IMR-90 (cell line): ENCODE measurements at regions not wholly inside any gene's neighbourhood (a gene's known extent, or its start where the extent isn't known, plus 50 kb on each side); places are given as distances from the start of the nearest gene placed in this dataset.

Source experiments
- ATAC-seq: fragments of 200-7000 bp; cut with Tn5 transposase; 2 replicates; pipeline ENCODE4 v1.9.1; 2020; ENCODE audit warnings: low read depth, mild to moderate bottlenecking, moderate library complexity
- BruUV-seq: library from RNA; stranded (reverse); fragments of 400-500 nt; replicated peaks from 2 replicates; lab custom pipeline; 2021; lab: Mats Ljungman, UMichigan
- CTCF ChIA-PET: fragments of 300-600 bp; formaldehyde crosslinking; extraction: SDS; loops from one replicate; lab custom pipeline; 2021; ENCODE audit warnings: antibody characterized with exemption; lab: Yijun Ruan, JAX
- POLR2A ChIA-PET: fragments of 300-600 bp; sonication (Branson Sonifier 250); formaldehyde crosslinking; loops from one replicate; lab custom pipeline; 2022; ENCODE audit warnings: antibody characterized with exemption; ENCODE audit not compliant: unreplicated experiment; lab: Charles Lee
- DNase-seq: peaks from one replicate; pipeline ENCODE4 v3.0.0; 2013
- H2AFZ ChIP-seq: replicated peaks from 2 replicates; pipeline ENCODE3; 2013; ENCODE audit warnings: low read length, mild to moderate bottlenecking; ENCODE audit not compliant: poor library complexity
- H2AK5ac ChIP-seq: 2 replicates; pipeline ENCODE4 v1.6.1; 2013; ENCODE audit warnings: low read depth, low read length, inconsistent platforms
- H2AK9ac ChIP-seq: replicated peaks from 2 replicates; pipeline ENCODE3; 2013; ENCODE audit warnings: mild to moderate bottlenecking, low read depth, low read length, moderate library complexity; ENCODE audit not compliant: poor library complexity
- H2BK120ac ChIP-seq: 2 replicates; pipeline ENCODE4 v1.6.1; 2013; ENCODE audit warnings: low read depth, low read length, inconsistent platforms
- H2BK15ac ChIP-seq: 3 replicates; pipeline ENCODE4 v1.6.1; 2013; ENCODE audit warnings: low read depth, low read length, inconsistent platforms
- H2BK20ac ChIP-seq: 2 replicates; pipeline ENCODE4 v1.6.1; 2013; ENCODE audit warnings: low read depth, mild to moderate bottlenecking, inconsistent platforms, low read length, moderate library complexity
- H2BK5ac ChIP-seq: 2 replicates; pipeline ENCODE4 v1.6.1; 2013; ENCODE audit warnings: mild to moderate bottlenecking, low read depth, low read length, inconsistent platforms; ENCODE audit not compliant: poor library complexity, severe bottlenecking
- H3K14ac ChIP-seq: replicated peaks from 2 replicates; pipeline ENCODE4 v1.6.1; 2013; ENCODE audit warnings: low read depth, low read length, inconsistent platforms
- H3K18ac ChIP-seq: 2 replicates; pipeline ENCODE4 v1.6.1; 2013; ENCODE audit warnings: low read depth, low read length, control low read depth
- H3K23ac ChIP-seq: 2 replicates; pipeline ENCODE4 v1.6.1; 2013; ENCODE audit warnings: low read depth, low read length, inconsistent platforms
- H3K27ac ChIP-seq: 2 replicates; pipeline ENCODE4 v1.5.1; 2013; ENCODE audit warnings: mild to moderate bottlenecking, control low read depth, low read length; ENCODE audit not compliant: insufficient read depth
- H3K27me3 ChIP-seq: 2 replicates; pipeline ENCODE4 v1.6.1; 2013; ENCODE audit warnings: low read length; ENCODE audit not compliant: control insufficient read depth, insufficient read depth
- H3K36me3 ChIP-seq: 2 replicates; pipeline ENCODE4 v1.6.1; 2013; ENCODE audit warnings: low read length, mixed read lengths; ENCODE audit not compliant: control insufficient read depth, insufficient read depth
- H3K4ac ChIP-seq: 2 replicates; pipeline ENCODE4 v1.6.1; 2013; ENCODE audit warnings: low read depth, low read length, inconsistent platforms
- H3K4me1 ChIP-seq: 2 replicates; pipeline ENCODE4 v1.6.1; 2013; ENCODE audit warnings: low read length, mixed read lengths; ENCODE audit not compliant: control insufficient read depth, insufficient read depth
- H3K4me2 ChIP-seq: 2 replicates; pipeline ENCODE4 v1.6.1; 2013; ENCODE audit warnings: low read depth, mild to moderate bottlenecking, control low read depth, low read length, moderate library complexity
- H3K4me3 ChIP-seq: 2 replicates; pipeline ENCODE4 v1.5.1; 2013; ENCODE audit warnings: low read depth, mild to moderate bottlenecking, control low read depth, low read length, moderate library complexity; ENCODE audit not compliant: insufficient read depth
- H3K56ac ChIP-seq: 2 replicates; pipeline ENCODE4 v1.6.1; 2013; ENCODE audit warnings: low read length, inconsistent platforms; ENCODE audit not compliant: insufficient read depth; ENCODE audit errors: extremely low read depth
- H3K79me1 ChIP-seq, 2 experiments: 2 replicates each; pipeline ENCODE4 v1.6.1; 2013; ENCODE audit warnings: low read length in 2 of 2, inconsistent platforms in 1 of 2, low read depth in 1 of 2
- H3K9ac ChIP-seq: 2 replicates; pipeline ENCODE4 v1.6.1; 2013; ENCODE audit warnings: low read depth, low read length, control low read depth
- H3K9me1 ChIP-seq: 2 replicates; pipeline ENCODE4 v1.6.1; 2013; ENCODE audit warnings: low read length, inconsistent platforms; ENCODE audit not compliant: insufficient read depth
- H3K9me3 ChIP-seq: 2 replicates; pipeline ENCODE4 v1.6.1; 2013; ENCODE audit warnings: low read length; ENCODE audit not compliant: control insufficient read depth, insufficient read depth
- H4K20me1 ChIP-seq: 2 replicates; pipeline ENCODE4 v1.6.1; 2013; ENCODE audit warnings: low read length, inconsistent platforms; ENCODE audit not compliant: insufficient read depth
- H4K5ac ChIP-seq: 2 replicates; pipeline ENCODE4 v1.6.1; 2013; ENCODE audit warnings: mild to moderate bottlenecking, low read depth, low read length, control low read depth
- H4K8ac ChIP-seq, 2 experiments: 2 replicates each; pipeline ENCODE4 v1.6.1; 2013; ENCODE audit warnings: low read depth in 2 of 2, low read length in 2 of 2, control low read depth in 1 of 2, inconsistent platforms in 1 of 2
- H4K91ac ChIP-seq: 2 replicates; pipeline ENCODE4 v1.6.1; 2013; ENCODE audit warnings: low read depth, low read length, inconsistent platforms; ENCODE audit not compliant: insufficient read depth
- BHLHE40 ChIP-seq: fragments of 150-350 bp; IDR thresholded peaks from 2 replicates; pipeline ENCODE4 v1.6.1; 2016; ENCODE audit warnings: mild to moderate bottlenecking, low read depth, low read length
- CHD1 ChIP-seq: IDR thresholded peaks from 2 replicates; pipeline ENCODE4 v1.6.1; 2012; ENCODE audit warnings: low read depth, low read length, improper control_type of control experiment
- FOS ChIP-seq: fragments of 150-350 bp; IDR thresholded peaks from 2 replicates; pipeline ENCODE4 v1.6.1; 2016; ENCODE audit warnings: low read depth, low read length
- MAFK ChIP-seq: IDR thresholded peaks from 2 replicates; pipeline ENCODE4 v1.6.1; 2012; ENCODE audit warnings: low read depth, low read length, improper control_type of control experiment
- MAZ ChIP-seq: IDR thresholded peaks from 2 replicates; pipeline ENCODE4 v1.6.1; 2012; ENCODE audit warnings: low read depth, mild to moderate bottlenecking, low read length, improper control_type of control experiment, moderate library complexity, borderline replicate concordance
- MXI1 ChIP-seq: IDR thresholded peaks from 2 replicates; pipeline ENCODE4 v1.6.1; 2012; ENCODE audit warnings: low read depth, mild to moderate bottlenecking, low read length, moderate library complexity, borderline replicate concordance
- NFE2L2 ChIP-seq: fragments of 150-350 bp; IDR thresholded peaks from 2 replicates; pipeline ENCODE4 v1.6.1; 2016; ENCODE audit warnings: low read depth, mild to moderate bottlenecking, low read length
- RAD21 ChIP-seq: IDR thresholded peaks from 2 replicates; pipeline ENCODE4 v1.6.1; 2012; ENCODE audit warnings: low read length, improper control_type of control experiment
- SMC3 ChIP-seq: fragments of 150-350 bp; IDR thresholded peaks from 2 replicates; pipeline ENCODE4 v1.6.1; 2016; ENCODE audit warnings: low read depth, mild to moderate bottlenecking, antibody characterized with exemption, low read length, moderate library complexity
- WGBS, 2 experiments: methylation state at CpG; one replicate each; pipeline versions ENCODE4 v1.1.5 to v1.1.7; 2013; ENCODE audit warnings: missing lambda C conversion rate in 2 of 2; ENCODE audit not compliant: insufficient read length in 1 of 2; ENCODE audit errors: extremely low coverage in 2 of 2; 5-methylcytosine and 5-hydroxymethylcytosine counted together
- dilution Hi-C: fragments of 300-500 bp; cut with HindIII; formaldehyde crosslinking; loops from one replicate; pipeline ENCODE4 v1.14.3; 2018; ENCODE audit warnings: low sequenced_read_pairs; ENCODE audit not compliant: unreplicated experiment
- in situ Hi-C: fragments of 300-500 bp; cut with MboI; formaldehyde crosslinking; loops from 3 replicates; pipeline ENCODE4 v1.14.3; 2019; ENCODE audit warnings: low sequenced_read_pairs, inconsistent platforms, mixed read lengths
- intact Hi-C: fragments of 100-400 bp; cut with micrococcal nuclease; formaldehyde crosslinking; loops from 2 replicates; pipeline ENCODE4 v1.10.0; 2022
- TF ChIP-seq, protein P1 (sequence below): fragments of 150-350 bp; IDR thresholded peaks from 2 replicates; pipeline ENCODE4 v1.6.1; 2016; ENCODE audit warnings: low read depth, mild to moderate bottlenecking, low read length, moderate library complexity, borderline replicate concordance

DNA sequence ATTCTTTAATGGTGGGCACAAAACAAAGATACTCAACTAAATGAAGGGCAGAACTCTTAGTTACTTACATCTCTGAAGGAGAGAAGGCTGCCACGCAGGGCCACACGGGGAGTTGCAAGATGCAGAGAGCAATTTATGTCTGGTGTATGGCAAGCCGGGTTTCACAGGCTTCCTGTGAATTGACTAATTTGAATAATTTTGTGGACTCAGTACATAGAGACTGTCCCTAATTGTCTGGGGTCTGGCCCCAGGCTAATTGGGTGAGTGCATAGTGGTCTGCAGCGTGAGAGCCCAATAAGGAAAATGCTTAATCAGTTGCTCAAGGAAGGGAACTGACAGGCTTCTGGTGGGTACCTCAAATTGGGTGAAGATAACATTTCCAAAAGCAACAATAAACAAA is 205.7 kb downstream of the OTOR start:
- H2BK15ac ChIP-seq = no peak overlapping the region
- peaks cover 4% of the 10 kb centered on the region for H3K9me3 ChIP-seq
- H4K8ac ChIP-seq = no peak overlapping the region
- DNase-seq (no peak), ATAC-seq (no peak)
- no peak overlapping the region for H2AK5ac ChIP-seq
- H2BK5ac ChIP-seq = no peak overlapping the region
- TF ChIP-seq NFE2L2 (no peak), SMC3 (no peak), MAZ (no peak), RAD21 (no peak), MXI1 (no peak), CHD1 (no peak), MAFK (no peak), BHLHE40 (no peak), FOS (no peak)
- TF ChIP-seq, protein P1, sequence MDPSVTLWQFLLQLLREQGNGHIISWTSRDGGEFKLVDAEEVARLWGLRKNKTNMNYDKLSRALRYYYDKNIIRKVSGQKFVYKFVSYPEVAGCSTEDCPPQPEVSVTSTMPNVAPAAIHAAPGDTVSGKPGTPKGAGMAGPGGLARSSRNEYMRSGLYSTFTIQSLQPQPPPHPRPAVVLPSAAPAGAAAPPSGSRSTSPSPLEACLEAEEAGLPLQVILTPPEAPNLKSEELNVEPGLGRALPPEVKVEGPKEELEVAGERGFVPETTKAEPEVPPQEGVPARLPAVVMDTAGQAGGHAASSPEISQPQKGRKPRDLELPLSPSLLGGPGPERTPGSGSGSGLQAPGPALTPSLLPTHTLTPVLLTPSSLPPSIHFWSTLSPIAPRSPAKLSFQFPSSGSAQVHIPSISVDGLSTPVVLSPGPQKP = no peak
- H4K5ac ChIP-seq = no peak overlapping the region
- H3K23ac ChIP-seq = no peak overlapping the region
- CTCF ChIA-PET = no interaction called here
- H2BK20ac ChIP-seq = no peak overlapping the region
- no peak overlapping the region for H2AK9ac ChIP-seq
- H3K36me3 ChIP-seq = no peaks in the 10 kb centered on the region
- H2AFZ ChIP-seq = no peak overlapping the region
- no peak overlapping the region for H3K56ac ChIP-seq
- 88% methylated on average over 1 of the region's 4 CpGs; no CpG with 5 or more reads in 1 of the 2 experiments for WGBS, 2 experiments
- no peaks in the 10 kb centered on the region for H3K4me1 ChIP-seq
- H3K4me3 ChIP-seq = no peak overlapping the region
- H3K27me3 ChIP-seq = peaks cover 2% of the 10 kb centered on the region; the same call in 1 of the 2 replicates
- dilution Hi-C loops = no loop called here
- no peaks in the 10 kb centered on the region for H4K20me1 ChIP-seq
- H4K91ac ChIP-seq = no peak overlapping the region
- BruUV-seq = no TSS peak
- no peak overlapping the region for H3K9ac ChIP-seq
- POLR2A ChIA-PET = no interaction called here
- no peak overlapping the region for H3K14ac ChIP-seq
- H2BK120ac ChIP-seq = no peak overlapping the region
- no peak overlapping the region for H3K18ac ChIP-seq
- no peak overlapping the region for H3K4ac ChIP-seq
- intact Hi-C loops = no loop called here
- in situ Hi-C loops = no loop called here
- no peaks in the 10 kb centered on the region for H3K9me1 ChIP-seq
- no peak overlapping the region for H3K27ac ChIP-seq
- no peak overlapping the region for H3K4me2 ChIP-seq
- no peaks in the 10 kb centered on the region for H3K79me1 ChIP-seq
